Endothelial cell of hepatic sinusoid (primary cell): ENCODE measurements at regions not wholly inside any gene's neighbourhood (a gene's known extent, or its start where the extent isn't known, plus 50 kb on each side); places are given as distances from the start of the nearest gene placed in this dataset.
"Not testable (repeated sequence)": the region's sequence is repeated elsewhere in the genome, so short reads cannot be mapped to it uniquely, and the experiment has no call there.

Source experiments
- in situ Hi-C: cut with HindIII; loops from 2 replicates; pipeline ENCODE4 v1.10.0; 2017; ENCODE audit warnings: low sequenced_read_pairs

DNA sequence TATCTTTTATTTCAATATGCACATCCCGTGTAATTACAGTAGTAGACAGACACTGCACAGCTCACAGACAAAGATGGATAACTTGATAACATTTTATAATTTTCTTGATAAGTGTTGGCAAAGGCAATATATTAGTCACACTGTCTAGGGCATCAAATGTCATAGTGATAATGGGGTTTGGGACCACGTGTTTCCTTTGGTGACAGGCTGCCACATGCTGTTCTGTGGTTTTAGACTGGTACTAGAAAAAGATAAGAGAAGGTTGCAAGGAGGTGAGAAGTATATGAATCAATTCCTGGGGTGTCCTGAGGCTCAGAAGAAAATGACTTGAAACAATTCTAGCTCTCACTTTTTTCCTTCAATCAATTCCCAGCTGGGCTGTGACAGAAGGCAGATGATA lies 258.8 kb upstream of the CHD1 start:
- in situ Hi-C loops, result no loop called here

DNA sequence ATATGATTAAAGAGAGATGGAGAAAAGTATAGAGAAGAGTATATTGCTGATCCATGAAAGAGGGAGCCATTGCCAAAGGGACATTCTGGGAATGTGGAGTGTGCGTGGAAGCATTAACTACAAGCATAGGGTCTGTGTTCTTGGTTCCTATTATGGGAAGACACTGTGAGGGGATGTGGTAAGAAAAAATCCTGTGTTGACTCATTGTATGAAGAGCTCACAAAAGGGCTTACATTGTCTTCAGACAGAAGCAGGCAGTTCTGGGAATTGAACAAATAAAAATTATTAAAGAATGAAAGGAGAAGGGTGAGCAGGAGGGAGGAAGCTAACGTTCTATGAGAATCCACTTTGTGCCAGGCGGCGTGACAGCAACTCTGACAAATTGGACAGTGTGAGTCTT lies 250.4 kb upstream of the CHD1 start:
- in situ Hi-C loops, result no loop called here

DNA sequence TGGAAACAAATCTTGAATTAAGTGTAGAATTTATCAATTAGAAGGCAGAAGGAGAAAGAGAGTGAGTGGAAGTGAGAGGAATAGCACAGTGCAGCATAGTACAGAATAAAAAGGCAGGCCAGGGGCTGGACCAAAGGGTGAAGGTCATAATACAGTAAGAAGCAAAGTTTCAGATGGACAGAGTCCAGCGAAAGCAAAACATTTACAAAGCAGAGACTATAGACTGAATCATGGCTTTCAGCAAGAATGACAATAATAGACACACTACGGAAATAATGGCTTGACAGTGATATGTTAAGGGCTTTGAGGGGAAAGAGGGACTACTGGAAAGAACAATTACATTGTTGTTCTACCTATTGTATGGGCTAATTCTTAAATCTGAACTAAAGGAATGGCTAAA lies 249.0 kb upstream of the CHD1 start:
- in situ Hi-C loops, result no loop called here

DNA sequence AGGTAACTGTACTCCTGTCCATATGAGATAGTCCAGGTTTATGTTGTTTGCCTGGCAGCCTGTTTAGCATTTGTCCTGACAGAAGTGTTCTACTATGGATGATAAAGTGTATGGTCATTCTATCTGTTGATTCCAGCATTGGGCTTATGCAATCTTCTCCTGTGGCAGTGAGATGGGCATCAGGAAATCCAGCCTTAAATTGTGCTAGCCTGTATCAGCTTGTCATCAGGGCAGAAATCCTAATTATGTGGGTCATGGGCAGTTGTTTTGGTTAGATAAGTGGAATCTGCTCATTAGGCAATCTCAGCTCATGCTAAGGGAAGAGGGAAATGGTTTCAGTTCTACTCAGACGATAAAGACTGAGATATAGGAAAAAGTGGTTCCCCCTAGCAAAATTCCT lies 247.4 kb upstream of the CHD1 start:
- in situ Hi-C loops, result no loop called here

DNA sequence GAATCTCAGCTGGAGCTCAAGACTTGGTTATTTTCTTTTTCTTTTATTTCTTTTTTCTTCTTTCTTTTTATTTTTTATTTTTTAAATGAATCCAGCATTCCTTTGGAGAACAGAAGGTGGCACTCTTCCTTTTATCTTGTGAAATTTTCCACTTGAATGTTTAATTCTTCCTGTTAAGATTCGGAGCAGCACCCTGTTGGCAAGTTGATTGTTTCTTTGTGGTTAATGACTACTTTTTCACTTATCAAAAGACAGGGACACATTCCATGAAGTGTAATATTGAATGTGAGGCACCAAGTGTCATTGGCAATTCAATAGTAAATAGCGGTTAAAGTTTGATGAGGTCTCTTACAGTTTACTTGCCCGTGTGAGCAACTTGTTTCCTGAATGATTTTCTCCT lies 240.5 kb upstream of the CHD1 start:
- in situ Hi-C loops, result no loop called here

DNA sequence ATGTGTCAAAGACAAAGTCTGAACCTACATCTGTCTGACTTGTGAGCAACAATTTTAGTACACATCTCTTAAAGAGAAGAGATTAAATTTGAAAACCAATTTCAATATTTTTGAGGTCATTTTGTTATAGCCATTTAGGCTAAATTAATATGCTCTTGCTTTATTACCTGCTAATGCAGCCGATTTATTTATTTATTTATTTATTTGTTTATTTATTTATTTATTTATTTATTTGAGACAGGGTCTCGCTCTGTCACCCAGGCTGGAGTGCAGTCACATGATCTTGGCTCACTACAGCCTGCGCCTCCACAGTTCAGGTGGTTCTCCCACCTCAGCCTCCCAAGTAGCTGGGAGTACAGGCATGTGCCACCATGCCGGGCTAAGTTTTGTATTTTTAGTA lies 232.7 kb upstream of the CHD1 start:
- in situ Hi-C loops, result not testable (repeated sequence)

DNA sequence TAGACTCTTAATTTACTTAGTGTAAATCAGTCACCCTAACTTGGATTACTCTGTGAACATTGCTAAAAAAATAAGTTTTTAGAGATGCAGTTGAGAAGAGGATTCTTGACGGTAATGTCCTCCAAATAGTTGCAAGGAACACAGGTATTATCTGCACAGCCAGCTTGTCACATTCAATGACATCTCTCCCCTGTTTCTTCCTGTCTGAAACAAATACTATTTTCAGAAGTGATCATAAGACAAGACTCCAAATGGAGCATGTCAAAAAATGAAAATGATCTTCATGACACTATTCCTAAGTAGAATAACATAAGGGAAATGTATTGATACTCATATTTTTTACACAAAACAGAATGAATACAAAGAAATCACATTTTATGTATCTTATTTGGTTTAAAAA lies 227.9 kb upstream of the CHD1 start:
- in situ Hi-C loops, result no loop called here

DNA sequence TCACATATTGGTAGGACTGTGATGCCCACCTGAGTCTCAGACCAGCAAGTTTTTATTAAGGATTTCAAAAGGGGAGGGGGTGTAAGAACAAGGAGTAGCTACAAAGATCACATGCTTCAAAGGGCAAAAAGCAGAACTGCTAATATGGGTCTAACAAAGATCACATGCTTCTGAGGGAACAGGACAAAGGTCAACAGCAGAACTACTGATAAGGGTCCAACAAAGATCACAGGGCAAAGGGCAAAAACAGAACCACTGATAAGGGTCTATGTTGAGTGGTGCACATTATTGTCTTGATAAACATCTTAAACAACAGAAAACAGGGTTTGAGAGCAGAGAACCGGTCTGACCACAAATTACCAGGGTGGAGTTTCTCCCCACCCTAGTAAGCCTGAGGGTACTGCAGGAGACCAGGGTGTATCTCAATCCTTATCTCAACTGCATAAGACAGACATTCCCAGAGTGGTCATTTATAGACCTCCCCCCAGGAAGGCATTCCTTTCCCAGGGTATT lies 214.5 kb upstream of the CHD1 start:
- in situ Hi-C loops, result not testable (repeated sequence)

DNA sequence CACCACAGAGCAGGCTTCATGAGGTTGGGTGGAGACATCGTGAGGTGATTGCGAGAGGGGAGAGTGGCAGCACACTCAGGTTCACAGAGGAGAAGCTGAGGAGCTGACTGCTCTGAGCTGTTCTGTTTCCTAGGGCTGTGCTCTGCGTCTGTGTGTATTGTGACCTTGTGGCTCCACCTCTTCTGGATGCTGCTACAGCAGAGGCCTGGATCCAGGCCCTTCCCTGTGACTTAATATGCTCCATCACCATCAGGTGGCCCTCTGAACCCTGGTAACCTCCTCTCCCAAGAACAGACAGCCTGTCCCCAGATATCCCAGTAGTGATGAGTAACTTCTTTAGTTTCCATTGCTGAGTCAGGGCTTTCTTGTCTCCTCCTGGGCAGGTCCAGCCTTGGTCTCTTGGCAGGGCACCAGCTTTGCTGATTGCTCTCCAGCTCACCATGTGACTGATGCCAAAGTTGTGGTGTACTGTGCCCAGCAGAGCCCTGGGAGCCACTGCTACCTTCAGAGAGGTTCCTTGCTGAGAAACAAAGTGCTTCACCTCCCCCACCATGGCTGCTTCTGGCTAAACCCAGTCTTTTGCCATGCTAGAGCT lies 212.8 kb upstream of the CHD1 start:
- in situ Hi-C loops, result no loop called here

DNA sequence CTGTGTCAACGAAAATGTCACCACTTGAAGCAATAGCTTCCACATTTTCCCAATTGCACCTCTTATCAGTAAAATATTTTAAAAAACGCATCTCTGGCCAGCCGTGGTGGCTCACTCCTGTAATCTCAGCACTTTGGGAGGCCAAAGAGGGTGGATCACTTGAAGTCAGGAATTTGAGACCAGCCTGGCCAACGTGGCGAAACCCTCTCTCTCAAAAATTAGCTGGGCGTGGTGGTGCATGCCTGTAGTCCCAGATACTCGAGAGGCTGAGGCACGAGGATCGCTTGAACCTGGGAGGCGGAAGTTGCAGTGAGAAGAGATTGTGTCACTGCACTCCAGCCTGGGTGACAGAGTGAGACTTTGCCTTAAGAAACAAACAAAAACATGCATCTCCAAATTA lies 210.1 kb upstream of the CHD1 start:
- in situ Hi-C loops, result no loop called here

DNA sequence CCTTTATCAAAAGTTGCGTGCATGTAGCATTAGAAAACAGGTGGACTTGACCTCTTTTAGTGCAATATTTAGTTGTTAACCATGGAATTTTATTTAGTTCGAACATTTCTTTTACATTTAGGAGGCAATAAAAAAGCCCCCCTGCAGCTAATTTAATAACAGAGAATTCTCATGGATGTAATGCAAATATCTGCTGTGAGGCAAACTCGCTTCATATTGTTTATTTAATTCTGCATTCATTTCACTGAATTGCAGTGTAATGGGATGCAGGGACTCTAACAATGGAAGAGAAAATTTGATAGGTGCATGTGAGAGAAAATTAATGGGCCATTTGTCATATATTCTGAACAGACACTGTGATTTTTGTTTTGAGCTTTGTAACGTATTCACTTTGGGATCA lies 205.1 kb upstream of the CHD1 start:
- in situ Hi-C loops, result no loop called here

DNA sequence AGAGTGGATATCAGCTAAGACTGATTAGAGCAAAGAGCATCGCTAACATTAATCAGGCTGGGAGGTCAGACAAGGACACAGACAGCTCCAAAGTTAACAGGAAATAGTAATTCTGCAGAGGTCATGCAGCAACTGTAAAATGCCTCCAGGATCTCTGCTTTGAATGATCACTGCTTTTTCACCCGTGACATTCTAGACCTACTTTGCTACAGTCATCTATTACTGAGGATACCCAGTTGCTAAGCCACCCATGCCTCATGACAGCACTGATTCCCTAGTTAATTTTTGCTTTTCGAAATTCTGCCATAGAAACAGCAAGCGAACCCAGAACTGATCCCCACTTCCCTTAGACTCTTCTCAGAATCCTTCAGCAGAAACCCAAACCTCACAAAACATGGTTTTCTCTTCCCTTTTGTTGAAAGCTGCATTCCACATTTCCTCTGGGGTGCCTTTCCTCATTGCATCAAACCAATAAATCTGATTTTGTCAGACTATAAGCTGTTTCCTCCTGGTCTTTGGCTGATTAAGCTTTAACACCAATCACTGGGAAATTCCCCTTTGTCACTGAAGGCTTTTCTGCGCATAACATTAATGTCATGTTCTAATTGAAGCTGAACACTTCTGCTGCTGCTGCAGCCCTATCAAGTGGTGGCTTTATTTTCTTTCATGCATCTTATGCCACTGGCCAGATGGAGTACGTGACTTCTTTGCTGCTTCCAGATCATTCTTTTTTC lies 201.1 kb upstream of the CHD1 start:
- in situ Hi-C loops, result no loop called here

DNA sequence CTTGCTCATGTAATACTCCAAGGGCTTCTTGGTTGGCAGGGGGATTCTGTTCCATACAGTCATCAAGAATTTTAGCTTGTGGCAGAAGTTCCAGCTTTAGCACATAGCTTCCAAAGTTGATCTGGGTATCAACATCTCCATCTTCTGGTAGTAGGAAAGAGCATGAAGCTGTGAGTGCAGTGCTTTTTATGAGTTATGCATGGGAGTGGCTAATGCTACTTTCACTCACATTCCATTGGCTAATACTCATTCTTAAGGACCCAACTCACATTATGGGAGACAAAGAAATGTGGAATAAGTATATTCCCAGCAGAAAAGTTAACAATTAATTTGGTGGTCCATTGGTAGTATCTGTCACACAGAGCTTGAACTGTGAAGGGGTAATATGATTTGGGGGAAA lies 194.2 kb upstream of the CHD1 start:
- in situ Hi-C loops, result no loop called here

DNA sequence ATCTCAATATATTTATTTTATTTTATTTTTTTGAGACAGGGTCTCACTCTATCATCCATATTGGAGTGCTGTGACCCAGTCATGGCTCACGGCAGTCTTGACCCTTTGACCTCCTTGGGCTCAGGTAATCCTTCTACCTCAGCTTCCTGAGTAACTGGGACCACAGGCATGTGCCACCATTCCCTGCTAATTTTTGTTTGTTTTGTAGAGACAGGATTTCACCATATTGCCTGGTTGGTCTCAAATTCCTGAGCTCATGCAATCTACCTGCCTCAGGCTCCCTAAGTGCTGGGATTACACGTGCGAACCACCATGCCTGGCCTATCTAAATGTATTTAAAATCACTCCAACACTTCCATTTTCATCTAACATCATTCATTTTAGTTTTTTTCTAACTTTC lies 190.5 kb upstream of the CHD1 start:
- in situ Hi-C loops, result no loop called here

DNA sequence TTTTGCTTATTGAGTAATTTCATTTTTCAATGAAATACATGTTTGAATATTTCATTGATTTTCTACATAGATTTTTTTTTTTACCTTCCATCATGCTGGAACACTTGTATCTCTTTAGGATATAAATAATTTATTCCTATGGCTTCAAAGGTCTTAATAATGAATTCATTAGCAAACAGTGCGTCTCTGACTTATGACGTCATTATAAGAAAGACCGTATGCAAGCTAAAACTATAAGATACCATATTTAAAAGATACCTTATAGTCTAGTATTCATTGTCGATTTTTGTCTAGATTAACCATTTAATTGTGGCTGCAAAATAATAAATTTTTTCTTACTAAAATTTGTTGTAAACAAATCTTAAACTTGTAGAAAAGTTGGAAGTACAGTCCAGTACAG lies 187.7 kb upstream of the CHD1 start:
- in situ Hi-C loops, result no loop called here

DNA sequence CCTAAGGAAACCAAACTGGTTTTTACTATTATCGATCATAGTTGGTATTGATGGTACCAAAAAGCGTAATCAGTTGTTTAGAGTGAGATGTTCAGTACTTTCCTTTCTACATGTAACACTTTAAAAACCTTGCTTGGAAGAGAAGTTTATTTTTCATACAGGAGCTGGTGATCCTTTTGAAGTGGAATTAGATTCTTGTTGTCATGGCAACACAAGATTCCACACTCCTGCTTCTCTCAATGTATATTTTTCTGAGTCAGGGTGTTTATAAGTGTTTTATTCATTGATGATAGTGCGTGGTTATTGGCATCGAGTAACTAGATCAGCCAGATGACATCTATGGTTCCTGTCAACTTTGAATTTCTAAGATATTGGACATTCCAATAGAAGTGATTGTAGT lies 181.1 kb upstream of the CHD1 start:
- in situ Hi-C loops, result no loop called here

DNA sequence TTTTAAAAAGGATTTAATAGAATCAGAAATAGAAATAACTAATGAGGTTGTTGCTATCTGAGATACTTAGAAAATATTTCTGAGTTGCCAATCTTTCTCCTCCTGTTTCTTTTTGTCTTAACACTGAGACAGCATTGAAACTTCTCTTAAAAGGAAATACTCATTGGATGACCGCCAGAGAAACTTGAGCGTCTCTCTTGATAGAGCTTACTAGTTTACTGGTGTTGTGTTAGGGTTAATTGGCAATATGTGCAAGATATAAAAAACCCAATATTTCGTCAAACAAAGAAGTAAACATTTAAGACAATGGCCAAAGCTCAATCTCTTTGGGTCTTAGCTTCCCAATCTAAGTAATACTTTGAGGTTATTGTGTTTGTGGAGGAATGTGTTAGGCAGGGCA lies 176.4 kb upstream of the CHD1 start:
- in situ Hi-C loops, result no loop called here

DNA sequence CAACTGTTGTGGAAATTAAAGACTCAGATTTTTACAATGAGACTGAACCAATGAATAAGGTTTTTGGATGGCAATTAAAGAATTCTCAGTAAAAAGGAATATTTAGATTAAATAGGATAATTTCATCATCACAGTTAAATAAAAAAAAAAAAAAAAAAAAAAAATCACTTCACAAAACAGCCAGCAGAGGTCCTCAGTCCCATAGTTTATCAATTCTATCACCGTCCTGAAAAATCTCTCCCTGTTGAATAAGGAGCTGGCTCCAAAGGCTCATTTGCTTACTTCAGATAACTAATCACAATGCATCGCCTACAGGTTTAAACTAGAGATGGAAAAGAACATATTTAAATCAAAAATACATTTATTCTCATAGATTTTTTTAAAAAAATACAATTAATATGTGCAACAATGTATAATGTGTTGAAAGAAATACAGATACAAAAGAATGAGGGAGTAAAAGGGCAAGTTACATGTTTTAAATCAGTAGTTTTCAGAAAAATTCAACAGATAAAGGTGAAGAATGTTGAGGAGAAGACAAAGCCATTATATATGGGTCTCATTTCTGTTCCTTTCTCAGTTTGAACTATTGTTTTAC lies 175.8 kb upstream of the CHD1 start:
- in situ Hi-C loops, result no loop called here

DNA sequence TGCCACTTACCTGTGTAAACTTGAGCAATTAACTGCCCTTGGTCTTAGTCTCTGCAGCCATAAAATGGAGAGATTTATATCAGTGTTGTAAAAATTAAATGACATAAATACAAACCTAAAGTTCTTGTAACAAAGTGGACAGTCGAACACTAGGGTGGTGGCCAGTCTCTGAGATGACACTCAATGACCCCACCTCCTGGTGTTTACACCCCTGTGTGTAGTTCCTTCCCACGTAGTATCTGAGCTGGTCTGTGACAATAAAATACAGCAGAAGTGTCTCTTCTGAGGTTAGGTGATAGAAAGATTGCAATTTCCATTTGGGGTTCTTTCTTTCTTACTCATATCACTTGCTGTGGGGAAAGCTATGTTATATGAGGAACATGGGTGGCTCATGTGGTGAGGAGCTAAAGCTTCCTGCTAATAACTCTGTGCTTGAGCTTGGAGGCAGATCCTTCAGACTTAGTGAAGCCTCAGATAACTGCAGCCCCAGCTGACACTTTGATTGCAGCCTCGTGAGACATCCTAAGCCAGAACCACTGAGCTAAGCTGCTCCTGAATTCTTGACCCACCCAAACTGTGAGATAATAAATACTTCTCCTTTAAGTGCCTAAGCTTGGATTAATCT lies 173.4 kb upstream of the CHD1 start:
- in situ Hi-C loops, result no loop called here

DNA sequence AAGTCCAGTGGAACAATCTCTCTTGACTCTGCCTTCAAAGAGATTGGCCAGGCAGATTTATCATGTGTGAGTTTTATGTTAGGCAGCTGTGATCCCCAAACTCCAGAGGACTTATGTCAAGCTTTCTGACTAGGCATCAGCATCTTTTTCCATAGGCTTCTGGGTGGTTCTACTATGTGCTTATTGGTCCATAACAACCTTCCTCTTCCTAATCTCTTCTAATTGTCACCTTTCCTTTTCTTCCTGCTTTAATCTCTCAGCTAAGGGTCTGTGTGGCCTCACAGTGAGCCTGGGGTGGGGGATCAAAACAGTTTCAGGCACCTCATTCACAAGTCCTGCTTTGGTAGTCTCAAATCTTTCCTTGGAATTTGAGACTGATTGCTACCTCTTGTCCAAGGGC lies 170.9 kb upstream of the CHD1 start:
- in situ Hi-C loops, result no loop called here

DNA sequence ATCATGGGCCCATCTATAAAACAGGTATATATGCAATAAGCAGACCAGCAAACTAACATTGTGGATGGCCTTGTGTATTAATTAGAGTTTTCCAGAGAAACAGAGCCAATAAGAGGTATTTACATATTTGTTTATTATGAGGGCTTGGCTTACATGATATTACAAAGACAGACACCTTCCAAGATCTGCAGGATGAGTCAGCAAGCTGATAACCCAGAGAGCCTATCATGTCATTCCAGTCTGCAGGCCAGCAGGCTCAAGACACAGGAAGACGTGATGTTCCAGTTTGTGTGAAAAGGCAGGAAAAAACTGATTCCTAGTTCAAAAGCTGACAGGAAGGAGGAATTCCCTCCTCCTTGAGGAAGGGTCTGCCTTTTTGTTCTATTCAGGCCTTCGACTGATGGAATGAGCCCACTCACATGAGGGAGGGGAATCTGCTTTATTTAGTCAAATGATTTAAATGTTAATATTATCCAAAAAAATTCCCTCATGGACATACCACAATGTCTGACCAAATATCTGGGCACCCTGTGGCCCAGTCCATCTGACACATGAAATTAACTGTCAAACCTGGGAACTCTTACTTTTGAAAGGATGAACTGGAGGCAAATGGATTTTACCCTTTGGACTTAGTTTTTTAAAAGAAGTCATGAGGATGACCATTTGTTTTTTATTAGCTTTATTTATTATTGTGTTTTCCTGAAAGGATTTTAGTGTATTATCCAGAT lies 161.2 kb upstream of the CHD1 start:
- in situ Hi-C loops, result no loop called here
